Esophagus muscularis mucosa (tissue), 4 donors: ENCODE measurements at regions not wholly inside any gene's neighbourhood (a gene's known extent, or its start where the extent isn't known, plus 50 kb on each side); places are given as distances from the start of the nearest gene placed in this dataset.

Experiments
- EP300 ChIP-seq: sonication (generic); formaldehyde crosslinking; IDR thresholded peaks from one replicate; pipeline ENCODE4 v1.6.1; 2017; ENCODE audit warnings: antibody characterized with exemption
- POLR2A ChIP-seq: fragments of 450-650 bp; IDR thresholded peaks from one replicate; pipeline ENCODE4 v1.6.1; 2017; ENCODE audit warnings: antibody characterized with exemption, moderate library complexity, mild to moderate bottlenecking, low read depth
- TF ChIP-seq, protein P1 (sequence below), 3 experiments: fragments of 200-600 bp in 2 of 3; fragments of 450-650 bp in 1 of 3; sonication (generic) in 2 of 3; IDR thresholded peaks; one replicate each; pipeline ENCODE4 v1.5.1; 2017 to 2019; ENCODE audit warnings: antibody characterized with exemption in 3 of 3, mild to moderate bottlenecking in 2 of 3, moderate library complexity in 1 of 3

DNA sequence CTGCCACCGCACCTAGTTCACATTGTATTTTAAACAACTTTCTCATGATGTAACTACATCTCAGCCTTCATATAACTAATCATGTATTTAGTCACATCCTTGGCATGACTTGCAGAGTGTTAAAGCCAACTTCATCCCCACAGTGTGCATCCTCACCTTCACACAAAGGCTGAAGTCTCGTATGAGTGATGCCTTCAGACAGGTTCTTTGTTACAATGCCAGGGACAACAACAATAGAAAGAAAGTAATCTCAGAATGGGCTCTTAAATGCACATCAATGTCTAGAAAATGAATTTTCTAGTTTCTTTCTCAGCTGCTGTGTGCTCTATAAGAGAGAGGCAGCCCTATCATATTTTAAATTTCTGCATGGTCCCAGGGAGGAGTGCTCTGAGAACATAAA is 221.3 kb downstream of the DIO2 start:
- TF ChIP-seq, protein P1, sequence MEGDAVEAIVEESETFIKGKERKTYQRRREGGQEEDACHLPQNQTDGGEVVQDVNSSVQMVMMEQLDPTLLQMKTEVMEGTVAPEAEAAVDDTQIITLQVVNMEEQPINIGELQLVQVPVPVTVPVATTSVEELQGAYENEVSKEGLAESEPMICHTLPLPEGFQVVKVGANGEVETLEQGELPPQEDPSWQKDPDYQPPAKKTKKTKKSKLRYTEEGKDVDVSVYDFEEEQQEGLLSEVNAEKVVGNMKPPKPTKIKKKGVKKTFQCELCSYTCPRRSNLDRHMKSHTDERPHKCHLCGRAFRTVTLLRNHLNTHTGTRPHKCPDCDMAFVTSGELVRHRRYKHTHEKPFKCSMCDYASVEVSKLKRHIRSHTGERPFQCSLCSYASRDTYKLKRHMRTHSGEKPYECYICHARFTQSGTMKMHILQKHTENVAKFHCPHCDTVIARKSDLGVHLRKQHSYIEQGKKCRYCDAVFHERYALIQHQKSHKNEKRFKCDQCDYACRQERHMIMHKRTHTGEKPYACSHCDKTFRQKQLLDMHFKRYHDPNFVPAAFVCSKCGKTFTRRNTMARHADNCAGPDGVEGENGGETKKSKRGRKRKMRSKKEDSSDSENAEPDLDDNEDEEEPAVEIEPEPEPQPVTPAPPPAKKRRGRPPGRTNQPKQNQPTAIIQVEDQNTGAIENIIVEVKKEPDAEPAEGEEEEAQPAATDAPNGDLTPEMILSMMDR (IDR thresholded peaks at IDR 0.05): no peak
- TF ChIP-seq EP300 (no peak), POLR2A (no peak)
